CD4-positive, alpha-beta T cell (primary cell): ENCODE measurements at regions not wholly inside any gene's neighbourhood (a gene's known extent, or its start where the extent isn't known, plus 50 kb on each side); places are given as distances from the start of the nearest gene placed in this dataset.

Source experiments
- ATAC-seq: fragments of 200-7000 bp; cut with Tn5 transposase; one replicate; pipeline ENCODE4 v1.10.0; 2022; ENCODE audit warnings: mild to moderate bottlenecking; ENCODE audit not compliant: poor library complexity
- CTCF ChIA-PET: fragments of 350-600 bp; sonication (Branson Sonifier 250); formaldehyde crosslinking; loops from one replicate; lab custom pipeline; 2021; ENCODE audit warnings: antibody characterized with exemption, inconsistent platforms; lab: Charles Lee
- POLR2A ChIA-PET: fragments of 350-600 bp; sonication (Branson Sonifier 250); formaldehyde crosslinking; loops from one replicate; lab custom pipeline; 2021; ENCODE audit warnings: antibody characterized with exemption, inconsistent platforms; lab: Charles Lee
- DNase-seq, 14 experiments: peaks; one replicate each; pipeline ENCODE4 v3.0.0-alpha.2; 2013 to 2020; ENCODE audit warnings: mixed read lengths in 2 of 14
- H3K27ac ChIP-seq, 2 donors: one replicate each; pipeline versions ENCODE4 v1.5.1 to v1.7.0; 2013; ENCODE audit warnings: low read length in 2 of 2, low read depth in 1 of 2, mild to moderate bottlenecking in 1 of 2
- H3K27me3 ChIP-seq, 2 experiments: 1 replicate in 1 of 2; 2 replicates in 1 of 2; pipeline versions ENCODE4 v1.6.1 to v1.7.0; 2013; ENCODE audit warnings: low read length in 2 of 2, control low read depth in 1 of 2, mild to moderate bottlenecking in 1 of 2, moderate library complexity in 1 of 2; ENCODE audit not compliant: insufficient read depth in 2 of 2, control insufficient read depth in 1 of 2
- H3K36me3 ChIP-seq: one replicate; pipeline ENCODE4 v1.6.1; 2013; ENCODE audit warnings: low read length, control low read depth; ENCODE audit not compliant: insufficient read depth
- H3K4me1 ChIP-seq: one replicate; pipeline ENCODE4 v1.6.1; 2013; ENCODE audit warnings: low read length, control low read depth; ENCODE audit not compliant: insufficient read depth
- H3K4me3 ChIP-seq: one replicate; pipeline ENCODE4 v1.5.1; 2013; ENCODE audit warnings: mild to moderate bottlenecking, low read length, moderate library complexity
- H3K9me3 ChIP-seq, 2 experiments: 1 replicate in 1 of 2; 2 replicates in 1 of 2; pipeline versions ENCODE4 v1.6.1 to v1.7.0; 2013; ENCODE audit warnings: low read length in 2 of 2, mild to moderate bottlenecking in 2 of 2, control low read depth in 1 of 2, moderate library complexity in 1 of 2; ENCODE audit not compliant: control insufficient read depth in 1 of 2, insufficient read depth in 1 of 2
- H3K27ac Mint-ChIP-seq: one replicate; pipeline ENCODE4 v1.8.0; 2020; ENCODE audit warnings: mixed read lengths
- H3K27me3 Mint-ChIP-seq: one replicate; pipeline ENCODE4 v1.8.0; 2021; ENCODE audit warnings: mixed read lengths
- H3K36me3 Mint-ChIP-seq: one replicate; pipeline ENCODE4 v1.8.0; 2021; ENCODE audit warnings: low read depth, mixed read lengths
- H3K4me1 Mint-ChIP-seq: one replicate; pipeline ENCODE4 v1.8.0; 2021; ENCODE audit warnings: low read depth, mixed read lengths
- H3K4me3 Mint-ChIP-seq: one replicate; pipeline ENCODE4 v1.8.0; 2020; ENCODE audit warnings: mild to moderate bottlenecking, mixed read lengths
- H3K9me3 Mint-ChIP-seq: one replicate; pipeline ENCODE4 v1.8.0; 2020; ENCODE audit warnings: mixed read lengths
- intact Hi-C, 2 experiments: fragments of 100-400 bp; cut with DNase I in 1 of 2; cut with micrococcal nuclease in 1 of 2; formaldehyde crosslinking; loops; one replicate each; pipeline versions ENCODE4 v1.15.1 to v1.9.0; 2023 to 2025; cut with DNase I, micrococcal nuclease
- TF ChIP-seq, protein P1 (sequence below): fragments of 200-600 bp; IDR thresholded peaks from one replicate; pipeline ENCODE4 v1.8.0; 2022; ENCODE audit warnings: antibody characterized with exemption, mild to moderate bottlenecking

- Mint-ChIP-seq H3K27me3 (no peaks in the 10 kb centered on the region), H3K4me1 (no peaks in the 10 kb centered on the region), H3K36me3 (no peaks in the 10 kb centered on the region), H3K4me3 (no peak overlapping the region), H3K27ac (no peak overlapping the region), H3K9me3 (no peaks in the 10 kb centered on the region)
- H3K27me3 ChIP-seq = no peaks in the 10 kb centered on the region
- CTCF ChIA-PET = no interaction called here
- intact Hi-C loops = no loop called here
- no peaks in the 10 kb centered on the region for H3K36me3 ChIP-seq
- no peaks in the 10 kb centered on the region for H3K9me3 ChIP-seq
- H3K4me3 ChIP-seq = no peak overlapping the region
- TF ChIP-seq, protein P1, sequence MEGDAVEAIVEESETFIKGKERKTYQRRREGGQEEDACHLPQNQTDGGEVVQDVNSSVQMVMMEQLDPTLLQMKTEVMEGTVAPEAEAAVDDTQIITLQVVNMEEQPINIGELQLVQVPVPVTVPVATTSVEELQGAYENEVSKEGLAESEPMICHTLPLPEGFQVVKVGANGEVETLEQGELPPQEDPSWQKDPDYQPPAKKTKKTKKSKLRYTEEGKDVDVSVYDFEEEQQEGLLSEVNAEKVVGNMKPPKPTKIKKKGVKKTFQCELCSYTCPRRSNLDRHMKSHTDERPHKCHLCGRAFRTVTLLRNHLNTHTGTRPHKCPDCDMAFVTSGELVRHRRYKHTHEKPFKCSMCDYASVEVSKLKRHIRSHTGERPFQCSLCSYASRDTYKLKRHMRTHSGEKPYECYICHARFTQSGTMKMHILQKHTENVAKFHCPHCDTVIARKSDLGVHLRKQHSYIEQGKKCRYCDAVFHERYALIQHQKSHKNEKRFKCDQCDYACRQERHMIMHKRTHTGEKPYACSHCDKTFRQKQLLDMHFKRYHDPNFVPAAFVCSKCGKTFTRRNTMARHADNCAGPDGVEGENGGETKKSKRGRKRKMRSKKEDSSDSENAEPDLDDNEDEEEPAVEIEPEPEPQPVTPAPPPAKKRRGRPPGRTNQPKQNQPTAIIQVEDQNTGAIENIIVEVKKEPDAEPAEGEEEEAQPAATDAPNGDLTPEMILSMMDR = no peak
- no peaks in the 10 kb centered on the region for H3K4me1 ChIP-seq
- H3K27ac ChIP-seq = no peak overlapping the region
- POLR2A ChIA-PET = no interaction called here
- ATAC-seq (no peak), DNase-seq (no peak)
Observed at GRCh38 chr3:69688400-69688799, 50.9 kb upstream of the MITF start.

DNA sequence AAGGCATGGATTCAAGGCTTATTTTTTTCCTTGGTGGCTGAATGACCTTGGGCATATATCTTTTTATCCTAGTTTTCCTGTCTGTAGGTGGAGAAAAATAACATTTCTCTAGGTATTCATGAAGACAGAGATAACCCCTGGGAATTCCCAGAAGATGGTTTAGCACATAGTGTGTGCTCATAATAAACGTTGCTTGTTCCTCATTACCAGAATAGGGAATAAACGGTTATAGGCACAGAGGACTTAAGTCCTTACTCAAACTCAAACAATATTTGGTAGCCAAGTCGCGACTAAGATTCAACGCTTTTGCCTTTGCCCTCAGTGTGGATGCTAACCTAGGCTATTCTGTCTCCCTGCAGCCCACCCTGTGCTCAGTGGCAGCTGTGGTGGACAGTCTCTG, 51.6 kb upstream of the MITF start:
- H3K4me1 ChIP-seq = no peaks in the 10 kb centered on the region
- intact Hi-C loops = no loop called here
- CTCF ChIA-PET = no interaction called here
- Mint-ChIP-seq H3K27me3 (no peaks in the 10 kb centered on the region), H3K4me1 (no peaks in the 10 kb centered on the region), H3K9me3 (no peaks in the 10 kb centered on the region), H3K36me3 (no peaks in the 10 kb centered on the region), H3K27ac (no peak overlapping the region), H3K4me3 (no peak overlapping the region)
- no peak overlapping the region for H3K27ac ChIP-seq
- H3K36me3 ChIP-seq = no peaks in the 10 kb centered on the region
- no peaks in the 10 kb centered on the region for H3K9me3 ChIP-seq
- H3K27me3 ChIP-seq = no peaks in the 10 kb centered on the region
- TF ChIP-seq, protein P1 = no peak
- DNase-seq (no peak), ATAC-seq (no peak)
- POLR2A ChIA-PET = no interaction called here
- no peak overlapping the region for H3K4me3 ChIP-seq

GRCh38 chr3:69686056-69686455, 53.2 kb upstream of the MITF start:
- H3K27ac Mint-ChIP-seq = no peak overlapping the region
- intact Hi-C loops = no loop called here
- H3K4me3 Mint-ChIP-seq = no peak overlapping the region

More at GRCh38 chr3:69686056-69686455, 53.2 kb upstream of the MITF start:
- TF ChIP-seq, protein P1 = no peak
- Histone ChIP-seq H3K27ac (no peak overlapping the region), H3K27me3 (peaks cover 0 to 3% of the 10 kb centered on the region in 2 experiments), H3K9me3 (no peaks in the 10 kb centered on the region), H3K4me3 (no peak overlapping the region), H3K36me3 (no peaks in the 10 kb centered on the region), H3K4me1 (no peaks in the 10 kb centered on the region)
- DNase-seq = no peak
- no peaks in the 10 kb centered on the region for H3K27me3 Mint-ChIP-seq
- no peaks in the 10 kb centered on the region for H3K36me3 Mint-ChIP-seq
- ATAC-seq = no peak
- ChIA-PET CTCF (no interaction called here), POLR2A (no interaction called here)
- no peaks in the 10 kb centered on the region for H3K9me3 Mint-ChIP-seq
- no peaks in the 10 kb centered on the region for H3K4me1 Mint-ChIP-seq
